Ascending aorta (tissue), 2 donors: ENCODE measurements at regions not wholly inside any gene's neighbourhood (a gene's known extent, or its start where the extent isn't known, plus 50 kb on each side); places are given as distances from the start of the nearest gene placed in this dataset.

Source experiments
- DNase-seq, 2 donors: peaks; one replicate each; pipeline ENCODE4 v3.0.0-alpha.2; 2019; ENCODE audit warnings: low spot score in 2 of 2
- H3K27ac ChIP-seq, 2 donors: fragments of 200-600 bp; sonication (generic); one replicate each; pipeline ENCODE4 v1.5.1; 2016 to 2017; ENCODE audit warnings: mild to moderate bottlenecking in 1 of 2
- H3K27me3 ChIP-seq: fragments of 200-600 bp; sonication (generic); one replicate; pipeline ENCODE4 v1.5.1; 2017
- H3K36me3 ChIP-seq, 2 donors: fragments of 200-600 bp; sonication (generic); one replicate each; pipeline ENCODE4 v1.5.1; 2016
- H3K4me1 ChIP-seq, 2 donors: fragments of 200-600 bp; sonication (generic); one replicate each; pipeline ENCODE4 v1.5.1; 2016 to 2017; ENCODE audit warnings: mild to moderate bottlenecking in 1 of 2
- H3K4me3 ChIP-seq, 2 donors: fragments of 200-600 bp; sonication (generic); one replicate each; pipeline ENCODE4 v1.5.1; 2016 to 2017; ENCODE audit warnings: mild to moderate bottlenecking in 1 of 2
- H3K9me3 ChIP-seq, 2 donors: fragments of 200-600 bp; sonication (generic); one replicate each; pipeline ENCODE4 v1.5.1; 2016
- intact Hi-C: fragments of 100-400 bp; cut with DNase I; formaldehyde crosslinking; loops from one replicate; pipeline ENCODE4 v1.15.1; 2023
- TF ChIP-seq, protein P1 (sequence below), 3 experiments: fragments of 200-600 bp in 2 of 3; fragments of 450-650 bp in 1 of 3; sonication (generic) in 2 of 3; IDR thresholded peaks; one replicate each; pipeline ENCODE4 v1.5.1; 2016 to 2019; ENCODE audit warnings: antibody characterized with exemption in 3 of 3, mild to moderate bottlenecking in 1 of 3, moderate library complexity in 1 of 3

DNA sequence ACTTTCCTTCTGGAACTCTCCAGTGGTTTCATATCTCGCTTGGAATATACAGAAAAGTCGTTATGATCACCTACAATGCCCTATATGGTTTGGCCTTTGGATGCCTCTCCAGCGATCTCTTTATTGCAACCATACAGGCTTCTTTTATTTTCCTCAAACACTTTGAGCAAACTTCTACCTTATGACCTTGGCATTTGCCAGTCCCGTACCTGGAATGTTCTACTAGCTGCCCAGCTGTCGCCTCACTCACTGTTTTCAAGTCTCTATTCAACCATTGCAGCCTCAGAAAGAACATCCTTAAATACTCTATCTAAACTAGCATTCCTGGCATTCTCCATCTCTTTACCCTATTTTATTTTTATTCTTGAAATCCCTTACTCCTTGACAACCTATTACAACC is 50.4 kb upstream of the NEDD9 start:
- Histone ChIP-seq H3K27ac (no peak overlapping the region), H3K4me1 (peaks cover 1 to 8% of the 10 kb centered on the region in 2 donors), H3K36me3 (no peaks in the 10 kb centered on the region), H3K27me3 (no peaks in the 10 kb centered on the region), H3K9me3 (no peaks in the 10 kb centered on the region), H3K4me3 (no peak overlapping the region)
- DNase-seq = no peak
- TF ChIP-seq, protein P1, sequence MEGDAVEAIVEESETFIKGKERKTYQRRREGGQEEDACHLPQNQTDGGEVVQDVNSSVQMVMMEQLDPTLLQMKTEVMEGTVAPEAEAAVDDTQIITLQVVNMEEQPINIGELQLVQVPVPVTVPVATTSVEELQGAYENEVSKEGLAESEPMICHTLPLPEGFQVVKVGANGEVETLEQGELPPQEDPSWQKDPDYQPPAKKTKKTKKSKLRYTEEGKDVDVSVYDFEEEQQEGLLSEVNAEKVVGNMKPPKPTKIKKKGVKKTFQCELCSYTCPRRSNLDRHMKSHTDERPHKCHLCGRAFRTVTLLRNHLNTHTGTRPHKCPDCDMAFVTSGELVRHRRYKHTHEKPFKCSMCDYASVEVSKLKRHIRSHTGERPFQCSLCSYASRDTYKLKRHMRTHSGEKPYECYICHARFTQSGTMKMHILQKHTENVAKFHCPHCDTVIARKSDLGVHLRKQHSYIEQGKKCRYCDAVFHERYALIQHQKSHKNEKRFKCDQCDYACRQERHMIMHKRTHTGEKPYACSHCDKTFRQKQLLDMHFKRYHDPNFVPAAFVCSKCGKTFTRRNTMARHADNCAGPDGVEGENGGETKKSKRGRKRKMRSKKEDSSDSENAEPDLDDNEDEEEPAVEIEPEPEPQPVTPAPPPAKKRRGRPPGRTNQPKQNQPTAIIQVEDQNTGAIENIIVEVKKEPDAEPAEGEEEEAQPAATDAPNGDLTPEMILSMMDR (IDR thresholded peaks at IDR 0.05) = no peak
- intact Hi-C loops = no loop called here
